Keratinocyte (primary cell): ENCODE measurements at regions not wholly inside any gene's neighbourhood (a gene's known extent, or its start where the extent isn't known, plus 50 kb on each side); places are given as distances from the start of the nearest gene placed in this dataset.

ENCODE experiments used
- EZH2 ChIP-seq: IDR thresholded peaks from one replicate; pipeline ENCODE4 v1.6.1; 2012; ENCODE audit warnings: inconsistent platforms, mild to moderate bottlenecking, low read length, moderate library complexity
- TF ChIP-seq, protein P1 (sequence below), 3 experiments: IDR thresholded peaks in 1 of 3; conservative IDR thresholded peaks in 1 of 3; optimal IDR thresholded peaks in 1 of 3; 2 replicates in 2 of 3; 3 replicates in 1 of 3; pipeline versions ENCODE3 to v1.5.1; 2011; ENCODE audit warnings: low read length in 3 of 3, mild to moderate bottlenecking in 3 of 3, moderate library complexity in 2 of 3, control low read depth in 1 of 3, inconsistent platforms in 1 of 3; ENCODE audit not compliant: insufficient read depth in 2 of 3; ENCODE audit errors: extremely low read depth in 1 of 3

DNA sequence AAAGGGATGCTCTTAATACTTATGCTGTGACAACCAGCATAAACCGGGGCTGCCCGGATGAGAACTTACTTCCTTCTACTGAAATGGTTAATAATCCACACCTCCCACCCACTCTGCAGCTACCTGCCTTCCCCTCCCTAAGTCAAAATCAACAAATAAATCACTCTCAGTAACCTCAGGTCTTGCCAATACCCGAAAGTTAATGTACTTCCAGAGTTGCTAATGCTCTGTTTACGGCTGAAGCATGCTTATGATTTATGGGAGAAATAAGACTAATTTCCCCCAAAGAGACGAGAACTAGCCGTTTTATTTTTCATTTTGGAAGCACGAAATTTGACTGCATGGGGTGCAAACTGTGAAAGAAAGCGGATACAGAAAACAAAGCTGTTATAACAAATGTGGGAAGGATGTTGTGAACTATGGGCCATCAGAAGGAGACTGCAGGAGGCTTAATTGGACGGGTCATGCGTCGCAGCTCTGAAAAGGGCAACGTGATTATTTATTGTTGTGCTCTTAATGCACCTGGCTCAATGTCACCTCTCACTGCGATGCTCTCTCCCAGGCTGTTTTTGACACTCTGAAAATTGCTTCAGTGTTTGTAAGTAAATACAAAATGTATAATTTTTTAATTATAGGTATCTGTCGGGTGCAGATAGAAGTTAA lies 114.0 kb upstream of the SLC7A1 start:
- no peak for TF ChIP-seq EZH2
- TF ChIP-seq, protein P1, sequence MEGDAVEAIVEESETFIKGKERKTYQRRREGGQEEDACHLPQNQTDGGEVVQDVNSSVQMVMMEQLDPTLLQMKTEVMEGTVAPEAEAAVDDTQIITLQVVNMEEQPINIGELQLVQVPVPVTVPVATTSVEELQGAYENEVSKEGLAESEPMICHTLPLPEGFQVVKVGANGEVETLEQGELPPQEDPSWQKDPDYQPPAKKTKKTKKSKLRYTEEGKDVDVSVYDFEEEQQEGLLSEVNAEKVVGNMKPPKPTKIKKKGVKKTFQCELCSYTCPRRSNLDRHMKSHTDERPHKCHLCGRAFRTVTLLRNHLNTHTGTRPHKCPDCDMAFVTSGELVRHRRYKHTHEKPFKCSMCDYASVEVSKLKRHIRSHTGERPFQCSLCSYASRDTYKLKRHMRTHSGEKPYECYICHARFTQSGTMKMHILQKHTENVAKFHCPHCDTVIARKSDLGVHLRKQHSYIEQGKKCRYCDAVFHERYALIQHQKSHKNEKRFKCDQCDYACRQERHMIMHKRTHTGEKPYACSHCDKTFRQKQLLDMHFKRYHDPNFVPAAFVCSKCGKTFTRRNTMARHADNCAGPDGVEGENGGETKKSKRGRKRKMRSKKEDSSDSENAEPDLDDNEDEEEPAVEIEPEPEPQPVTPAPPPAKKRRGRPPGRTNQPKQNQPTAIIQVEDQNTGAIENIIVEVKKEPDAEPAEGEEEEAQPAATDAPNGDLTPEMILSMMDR (optimal IDR thresholded peaks at IDR 0.05 in 1 of 3, IDR thresholded peaks at IDR 0.05 in 1 of 3, conservative IDR thresholded peaks at IDR 0.05 in 1 of 3; ENCODE audit: extremely low read depth in 1 of 3, insufficient read depth in 2 of 3, low read length in 3 of 3) = no peak
